ENCODE measurements at regions not wholly inside any gene's neighbourhood (a gene's known extent, or its start where the extent isn't known, plus 50 kb on each side); places are given as distances from the start of the nearest gene placed in this dataset.

DNA sequence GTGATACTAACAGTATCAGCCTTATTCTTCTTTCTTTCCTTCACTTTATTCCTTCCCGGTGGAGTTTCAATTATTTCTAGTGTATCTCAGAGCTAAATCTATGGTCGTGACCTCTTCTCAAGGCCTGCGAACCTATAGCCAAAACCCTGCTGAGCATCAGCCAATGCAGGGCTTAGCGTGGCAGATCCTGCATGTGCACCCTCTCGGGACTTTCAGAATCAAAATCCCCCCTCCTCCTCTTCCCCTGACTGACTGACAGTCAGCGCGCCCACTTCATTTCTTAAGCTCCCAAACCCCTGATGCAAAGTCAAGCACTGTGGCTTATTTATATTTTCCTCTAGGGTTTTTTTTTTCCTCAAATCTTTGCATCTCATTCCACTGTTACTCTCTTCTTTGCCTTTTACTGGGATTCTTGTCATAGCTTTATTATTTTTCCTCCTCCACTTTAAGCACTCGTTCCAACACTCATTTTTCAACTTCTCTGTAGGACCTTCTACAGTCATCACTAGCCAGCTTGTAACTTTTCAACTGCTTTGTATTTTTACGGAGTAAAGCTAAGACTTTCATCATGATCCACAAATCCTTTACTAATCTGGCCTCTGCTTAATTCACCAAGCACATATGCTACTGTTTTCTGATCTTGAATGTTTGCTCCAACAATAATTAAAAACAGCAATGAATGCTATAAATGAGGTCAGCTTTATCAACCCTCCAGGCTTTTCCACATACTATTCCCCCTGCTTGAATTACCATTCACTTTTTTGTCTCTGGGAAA lies 896.5 kb upstream of the PIK3C3 start:
- no peak overlapping the region for H2BK120ac ChIP-seq (replicated peaks; ENCODE audit: low read depth, low read length)
- H3K56ac ChIP-seq (replicated peaks; ENCODE audit: insufficient read length, low read depth, low read length): no peak overlapping the region
- no peaks in the 10 kb centered on the region for H3K79me2 ChIP-seq (ENCODE audit: control insufficient read depth in 1 of 2, insufficient read depth in 2 of 2, low read length in 2 of 2)
- no peaks in the 10 kb centered on the region for H3K4me1 ChIP-seq (replicated peaks in 1 of 4; ENCODE audit: control insufficient read depth in 3 of 4, insufficient read depth in 4 of 4, low read length in 3 of 4)
- CTCF ChIA-PET (ENCODE audit: partially characterized antibody): interaction anchor here (1.8 kb wide), 1 partner anchor 10 kb away, joined by 5 read pairs; no protein-coding TSS in a partner anchor
- no peak overlapping the region for H4K8ac ChIP-seq (ENCODE audit: extremely low read depth, insufficient read depth, low read length)
- no peak overlapping the region for H3K4me2 ChIP-seq (ENCODE audit: insufficient read depth in 1 of 2, low read depth in 2 of 2, low read length in 2 of 2)
- POLR2A ChIA-PET (ENCODE audit: partially characterized antibody): no interaction called here
- no peak overlapping the region for H2BK15ac ChIP-seq (ENCODE audit: low read length)
- H3K27me3 ChIP-seq (replicated peaks in 1 of 4; ENCODE audit: control insufficient read depth in 3 of 4, extremely low read depth in 1 of 4, insufficient read depth in 3 of 4, low read length in 3 of 4): no peaks in the 10 kb centered on the region
- H2AFZ ChIP-seq (ENCODE audit: low read length): peak overlapping the region; percentile 33; the same call in 1 of the 2 replicates
- no peak overlapping the region for H2AK5ac ChIP-seq (ENCODE audit: low read depth, low read length)
- no peak overlapping the region for H3K23ac ChIP-seq (ENCODE audit: insufficient read length)
- no peak overlapping the region for H4K5ac ChIP-seq (ENCODE audit: insufficient read length, low read depth, low read length)
- H2BK20ac ChIP-seq (ENCODE audit: low read length): no peak overlapping the region
- no peak overlapping the region for H3K27ac ChIP-seq (ENCODE audit: low read depth, low read length)
- no peaks in the 10 kb centered on the region for H3K9me3 ChIP-seq (ENCODE audit: insufficient read depth in 2 of 2, low read depth in 1 of 2, low read length in 1 of 2)
- 91% methylated on average over 9 of the region's 9 CpGs; no CpG with 5 or more reads in 1 of the 2 experiments for WGBS, 2 experiments (ENCODE audit: extremely low coverage in 1 of 2, insufficient coverage in 1 of 2, insufficient read length in 1 of 2, insufficient replicate concordance in 2 of 2, low coverage in 1 of 2, low lambda C conversion rate in 2 of 2, missing lambda C conversion rate in 1 of 2)
- DNase-seq (ENCODE audit: low read depth in 1 of 2, low spot score in 2 of 2) (no peak), FAIRE-seq (no peak)
- no peaks in the 10 kb centered on the region for H3K36me3 ChIP-seq (ENCODE audit: control insufficient read depth in 2 of 4, insufficient read depth in 4 of 4, low read length in 3 of 4)
- no peak overlapping the region for H3K14ac ChIP-seq (ENCODE audit: insufficient read length)
- no peaks in the 10 kb centered on the region for H4K20me1 ChIP-seq (replicated peaks in 1 of 2; ENCODE audit: control insufficient read depth in 1 of 2, insufficient read depth in 2 of 2, low read length in 2 of 2)
- H3K18ac ChIP-seq (ENCODE audit: extremely low read depth, low read length): no peak overlapping the region
- no peak overlapping the region for H2BK5ac ChIP-seq (ENCODE audit: low read depth, low read length)
- H2BK12ac ChIP-seq (ENCODE audit: low read depth, low read length): no peak overlapping the region
- H3K23me2 ChIP-seq (ENCODE audit: low read depth, low read length): no peaks in the 10 kb centered on the region
- H3K4me3 ChIP-seq (ENCODE audit: extremely low read depth in 1 of 4, insufficient read depth in 2 of 4, low read depth in 3 of 4, low read length in 4 of 4): no peak overlapping the region
- no peak overlapping the region for H4K91ac ChIP-seq (replicated peaks; ENCODE audit: insufficient read length, low read length)
- no peaks in the 10 kb centered on the region for H3K79me1 ChIP-seq (ENCODE audit: low read depth, low read length)
- H3K4ac ChIP-seq (replicated peaks; ENCODE audit: insufficient read length, low read depth, low read length): no peak overlapping the region
- no peak for TF ChIP-seq HDAC6 (IDR thresholded peaks at IDR 0.05; ENCODE audit: low read depth, low read length)
- TF ChIP-seq MAFK (IDR thresholded peaks at IDR 0.05; ENCODE audit: low read depth, low read length): no peak
- TF ChIP-seq CHD1 (IDR thresholded peaks at IDR 0.05; ENCODE audit: low read depth, low read length): no peak
- TF ChIP-seq RBBP5 (IDR thresholded peaks at IDR 0.05; ENCODE audit: borderline replicate concordance, low read depth, low read length): no peak
- TF ChIP-seq JUND (IDR thresholded peaks at IDR 0.05; ENCODE audit: low read length): no peak
- TF ChIP-seq RAD21 (IDR thresholded peaks at IDR 0.05 in 1 of 2, conservative IDR thresholded peaks at IDR 0.05 in 1 of 2; ENCODE audit: low read depth in 2 of 2, low read length in 2 of 2): no peak
- no peak for TF ChIP-seq RNF2 (IDR thresholded peaks at IDR 0.05; ENCODE audit: borderline replicate concordance, low read depth, low read length, missing control alignments, poor library complexity, severe bottlenecking)
- no peak for TF ChIP-seq GABPA (IDR thresholded peaks at IDR 0.05; ENCODE audit: borderline replicate concordance, insufficient read depth, low read length)
- H3K9ac ChIP-seq (replicated peaks in 1 of 4; ENCODE audit: extremely low read depth in 1 of 4, low read depth in 3 of 4, low read length in 3 of 4): no peak overlapping the region

All from H1 (cell line).